GM12873 (cell line): ENCODE measurements at regions not wholly inside any gene's neighbourhood (a gene's known extent, or its start where the extent isn't known, plus 50 kb on each side); places are given as distances from the start of the nearest gene placed in this dataset.

Experiments
- CTCF ChIP-seq: IDR thresholded peaks from 2 replicates; pipeline ENCODE4 v1.5.1; 2012; ENCODE audit warnings: low read depth, mild to moderate bottlenecking, moderate library complexity, low read length, control low read depth; ENCODE audit not compliant: insufficient read depth; ENCODE audit errors: missing control alignments

- no peak for TF ChIP-seq CTCF
These were observed 105.6 kb upstream of the NAV2 start for GRCh38 chr11:19606856-19607655.

GRCh38 chr11:19605520-19606371 lies 106.9 kb upstream of the NAV2 start:
- no peak for TF ChIP-seq CTCF

- no peak for TF ChIP-seq CTCF
These were observed 107.8 kb upstream of the NAV2 start for GRCh38 chr11:19604679-19605375.

- no peak for TF ChIP-seq CTCF
These were observed 108.9 kb upstream of the NAV2 start for GRCh38 chr11:19603771-19604170.

- TF ChIP-seq CTCF: no peak
These were observed 109.7 kb upstream of the NAV2 start for GRCh38 chr11:19602891-19603290.

- TF ChIP-seq CTCF: no peak
These were observed 110.2 kb upstream of the NAV2 start for GRCh38 chr11:19602406-19602805.

- TF ChIP-seq CTCF: no peak
These were observed 111.4 kb upstream of the NAV2 start for GRCh38 chr11:19601235-19601634.
